Fibroblast of skin of abdomen (primary cell): ENCODE measurements at regions not wholly inside any gene's neighbourhood (a gene's known extent, or its start where the extent isn't known, plus 50 kb on each side); places are given as distances from the start of the nearest gene placed in this dataset.

Source experiments
- DNase-seq: peaks from one replicate; pipeline ENCODE4 v3.0.0-alpha.2; 2013

DNA sequence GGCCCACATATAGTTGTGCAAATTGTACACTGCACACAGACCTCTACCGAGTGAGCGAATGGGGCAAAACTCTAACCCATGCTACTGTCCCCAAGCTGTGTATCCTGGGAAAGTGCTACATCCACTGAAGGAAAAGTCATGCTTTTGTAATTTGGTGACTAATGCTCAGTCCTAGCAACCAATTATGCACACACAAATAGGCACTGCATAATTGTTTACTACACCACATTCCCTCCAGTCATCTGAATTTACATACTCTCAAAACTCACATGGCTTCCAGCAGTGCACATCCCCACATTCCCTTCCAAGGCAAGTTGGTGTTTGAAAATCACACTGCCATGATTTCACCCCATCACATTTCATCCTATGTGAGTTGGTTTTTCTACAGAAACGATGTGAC, 125.9 kb upstream of the OSMR start:
- peak; percentile 73 for DNase-seq

- DNase-seq: no peak
These were observed 125.1 kb upstream of the OSMR start for GRCh38 chr5:38720554-38721361.

GRCh38 chr5:38722918-38723317, 122.9 kb upstream of the OSMR start:
- no peak for DNase-seq

GRCh38 chr5:38723426-38723825, 122.4 kb upstream of the OSMR start:
- DNase-seq: peak; percentile 24

DNA sequence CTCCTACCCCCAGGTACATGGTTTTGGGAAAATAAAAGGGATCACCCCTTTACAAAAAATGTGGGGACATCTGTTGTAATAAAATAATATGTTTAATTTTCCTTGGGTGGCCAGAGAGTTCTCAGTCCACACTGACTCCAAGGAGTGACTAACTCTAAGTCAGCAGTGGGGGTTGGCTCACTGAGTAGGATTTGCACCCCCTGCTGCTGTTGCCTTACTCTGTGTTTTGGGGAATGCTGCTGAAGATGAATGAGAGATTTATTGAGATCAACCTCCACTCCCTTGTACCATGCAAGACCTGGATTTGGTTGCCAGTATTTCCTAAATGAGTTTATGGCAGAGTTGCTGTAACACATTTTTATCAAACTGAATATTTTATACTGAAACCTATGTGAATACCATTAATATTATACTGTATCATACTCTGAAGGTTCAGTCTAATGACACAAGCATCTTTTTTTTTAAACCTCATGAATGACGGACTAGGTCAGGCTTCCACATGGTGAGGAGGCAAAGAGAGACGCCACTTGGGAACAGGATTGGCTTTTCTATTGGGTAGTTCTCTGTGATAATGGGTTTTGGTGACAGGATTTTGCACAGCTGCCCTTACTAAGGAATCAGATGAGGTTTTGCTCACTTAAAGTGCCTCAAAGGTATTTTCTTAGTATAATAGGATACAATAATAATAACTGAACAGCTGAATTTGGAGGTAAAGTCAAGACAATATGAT, 121.3 kb upstream of the OSMR start:
- DNase-seq: peak; percentile 75

DNA sequence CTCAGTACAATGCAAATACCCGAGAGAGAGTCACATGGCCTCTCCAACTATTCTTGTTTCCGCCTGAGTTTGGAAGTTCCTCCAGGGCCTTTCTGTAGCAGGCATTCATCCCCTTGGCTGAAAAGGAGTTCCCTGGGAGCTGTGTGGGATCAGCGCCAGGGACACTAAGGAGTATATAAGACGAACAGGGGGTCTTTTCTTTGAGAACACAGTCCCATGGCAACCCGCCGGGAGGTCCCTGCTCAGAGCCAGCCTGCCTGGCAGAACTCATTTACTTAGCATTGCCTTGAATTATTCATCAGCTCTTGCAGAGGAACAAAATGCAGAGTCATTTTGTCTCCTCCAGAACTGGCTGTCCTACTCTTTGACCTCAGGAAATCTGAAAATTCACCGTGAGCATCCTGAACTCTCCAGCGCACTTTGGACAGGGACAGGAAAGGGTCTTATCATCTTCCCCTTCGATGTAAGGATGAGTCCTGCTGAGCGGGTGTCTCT, 120.4 kb upstream of the OSMR start:
- no peak for DNase-seq

- no peak for DNase-seq
These were observed 119.5 kb upstream of the OSMR start for GRCh38 chr5:38726279-38726678.

DNA sequence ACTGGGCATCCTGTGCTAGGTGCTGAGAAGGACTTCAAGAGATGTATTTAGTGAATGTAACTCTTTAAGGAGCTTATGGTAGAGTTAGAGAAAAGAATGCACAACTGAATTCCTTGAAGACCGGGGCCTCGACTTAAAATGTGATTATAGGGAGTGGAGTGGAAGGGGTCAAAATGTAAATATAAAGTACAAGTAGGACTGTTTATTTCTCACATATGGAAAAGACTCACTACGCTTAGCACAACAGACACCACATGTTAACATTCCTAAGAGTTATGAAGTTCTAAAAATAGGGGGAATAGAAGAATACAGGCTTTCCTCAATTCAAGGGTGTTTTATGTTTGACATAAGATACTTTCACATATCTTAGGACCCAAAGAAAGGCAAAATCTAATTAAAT, 117.8 kb upstream of the OSMR start:
- peak; percentile 12 for DNase-seq

GRCh38 chr5:38731461-38731860, 114.4 kb upstream of the OSMR start:
- no peak for DNase-seq

GRCh38 chr5:38734353-38734752, 111.5 kb upstream of the OSMR start:
- DNase-seq: no peak

GRCh38 chr5:38736089-38736488, 109.7 kb upstream of the OSMR start:
- no peak for DNase-seq

- DNase-seq: no peak
These were observed 107.8 kb upstream of the OSMR start for GRCh38 chr5:38737976-38738375.

DNA sequence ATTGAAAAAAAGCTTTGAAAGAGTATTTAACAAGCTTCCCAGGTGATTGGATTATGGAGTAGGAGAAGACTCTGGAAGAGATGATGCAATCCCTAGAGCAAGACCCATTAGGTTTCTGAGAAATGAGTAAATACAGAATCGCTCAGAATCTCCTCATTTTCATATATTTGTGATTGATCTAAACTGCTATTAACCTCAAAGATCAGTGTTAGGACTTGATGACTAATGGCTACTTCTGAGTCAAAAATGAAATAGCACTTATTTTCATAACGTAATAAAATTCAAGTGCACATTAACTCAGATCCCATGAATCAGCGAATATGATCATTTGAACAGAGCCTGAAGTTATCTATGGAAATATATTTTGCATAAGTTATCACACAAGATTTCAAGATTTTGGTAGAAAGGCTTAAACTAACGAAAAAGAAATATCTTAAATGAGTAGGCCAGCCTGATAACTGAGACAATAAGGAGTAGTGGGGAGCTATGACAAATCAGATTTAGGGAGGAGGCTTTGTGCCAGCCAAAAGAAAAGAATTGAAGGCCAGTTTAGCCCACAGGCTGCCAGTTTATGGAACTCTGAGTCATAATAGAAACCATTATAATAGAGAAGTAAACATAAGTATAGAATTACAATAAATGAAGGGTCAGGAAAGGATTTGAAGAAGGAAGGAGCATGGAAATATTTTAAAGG, 106.7 kb upstream of the OSMR start:
- DNase-seq: no peak

DNA sequence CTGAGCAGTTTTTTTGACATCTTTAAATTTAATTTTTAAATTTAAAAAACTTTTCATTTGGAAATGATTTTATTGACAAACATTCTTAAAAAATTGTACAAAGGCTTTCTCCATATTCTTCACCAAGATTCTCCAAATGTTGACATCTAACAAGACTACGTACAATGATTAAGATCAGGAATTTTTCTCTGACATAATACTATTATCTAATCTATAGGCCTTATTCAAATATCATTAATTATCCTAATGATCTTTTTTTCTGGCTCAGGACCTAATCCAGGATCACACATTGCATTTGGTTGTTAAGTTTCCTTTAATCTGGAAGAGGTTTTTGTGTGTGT, 106.1 kb upstream of the OSMR start:
- DNase-seq: no peak

DNA sequence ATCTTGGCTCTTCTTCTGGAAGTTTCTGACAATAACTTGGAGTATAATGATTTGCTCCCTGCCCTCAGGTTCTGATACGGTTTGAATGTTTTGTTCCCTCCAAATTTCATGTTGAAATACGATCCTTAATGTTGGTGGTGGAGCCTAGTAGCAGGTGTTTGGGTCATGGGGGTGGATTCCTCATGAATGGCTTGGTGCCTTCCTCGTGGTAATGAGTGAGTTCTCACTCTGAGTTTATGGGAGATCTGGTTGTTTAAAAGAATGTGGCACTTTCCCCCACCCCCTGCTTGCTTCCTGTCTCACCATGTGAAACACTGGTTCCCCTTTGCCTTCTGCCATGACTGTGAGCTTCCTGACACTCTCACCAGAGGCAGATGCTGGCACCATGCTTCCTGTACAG, 103.0 kb upstream of the OSMR start:
- no peak for DNase-seq

DNA sequence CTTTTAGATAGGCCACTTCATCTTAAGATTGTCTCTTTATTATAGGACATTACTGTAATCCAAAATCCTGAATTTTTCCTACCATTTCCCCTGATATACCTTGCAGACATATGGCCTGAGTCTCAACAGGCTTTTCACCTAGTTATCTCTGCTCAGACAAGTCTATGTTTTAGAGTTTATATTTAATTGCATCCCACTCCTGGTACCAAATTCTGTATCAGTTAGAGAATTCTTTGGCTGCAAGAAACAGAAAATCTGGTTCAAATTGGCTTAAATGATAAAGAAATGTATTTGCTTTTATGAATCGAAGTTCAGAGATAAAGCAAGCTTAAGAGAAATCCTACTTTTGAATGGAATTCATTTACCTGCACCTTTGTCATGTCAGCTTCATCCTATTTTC, 102.2 kb upstream of the OSMR start:
- no peak for DNase-seq

DNA sequence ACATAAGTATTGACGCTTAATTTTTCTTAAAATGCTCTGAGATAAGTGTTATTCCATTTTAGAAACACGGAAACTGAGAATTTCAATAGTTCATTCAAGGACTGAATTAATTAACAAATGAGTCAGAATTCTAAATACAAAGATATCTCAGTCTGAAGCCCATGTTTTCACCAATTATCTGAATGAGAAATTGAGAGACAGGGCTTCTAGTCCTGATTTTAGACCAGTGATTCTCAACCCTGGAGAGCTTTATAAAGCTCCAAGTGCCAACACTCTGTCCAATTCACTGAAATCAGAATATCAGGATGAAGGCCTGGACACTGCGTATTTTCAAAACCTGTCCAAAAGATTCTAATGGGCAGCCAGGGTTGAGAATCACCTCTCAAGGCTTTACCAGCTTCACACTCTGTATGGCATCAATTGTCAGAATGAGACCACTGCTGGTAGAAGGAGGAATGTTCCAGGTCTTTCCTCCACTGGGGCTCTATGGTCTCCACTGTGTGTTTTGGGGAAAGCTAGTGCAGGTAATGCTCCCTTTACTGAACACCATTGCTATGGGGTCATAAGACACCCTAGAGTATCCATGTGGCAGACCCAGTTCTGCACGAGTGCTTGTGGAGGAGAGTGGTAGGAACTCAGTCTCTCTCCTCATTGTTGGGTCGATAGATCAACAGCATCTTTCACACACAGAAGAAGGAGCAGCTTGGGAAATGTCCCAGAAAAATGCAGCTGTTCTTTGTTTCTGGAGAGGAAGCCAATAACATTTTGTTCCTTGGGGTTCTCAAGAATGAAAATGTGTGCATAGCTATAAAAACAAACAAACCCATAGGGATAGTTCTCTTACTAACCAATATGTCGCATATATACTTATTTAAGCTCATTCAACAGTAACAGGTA, 99.7 kb upstream of the OSMR start:
- no peak for DNase-seq

GRCh38 chr5:38749861-38750260, 96.0 kb upstream of the OSMR start:
- DNase-seq: no peak

DNA sequence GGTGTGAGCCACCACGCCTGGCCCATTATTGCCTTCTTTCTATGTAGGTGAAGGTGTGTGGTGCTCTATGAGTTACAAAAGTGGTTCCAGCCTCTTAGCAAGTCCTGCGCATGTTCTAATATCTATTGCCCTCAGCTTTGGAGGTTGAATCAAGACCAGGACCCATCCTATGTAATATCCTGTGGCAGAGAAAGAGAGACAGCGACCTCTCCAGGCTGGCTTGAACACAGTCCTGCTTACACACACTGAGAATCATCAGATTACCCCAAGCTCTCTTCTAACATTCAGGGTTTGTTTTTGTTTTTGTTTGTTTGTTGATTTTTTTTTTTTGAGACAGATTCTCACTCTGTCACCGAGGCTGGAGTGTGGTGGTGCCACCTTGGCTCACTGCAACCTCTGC, 94.7 kb upstream of the OSMR start:
- DNase-seq: no peak

- DNase-seq: no peak
These were observed 93.7 kb upstream of the OSMR start for GRCh38 chr5:38752012-38752536.

- peak; percentile 22 for DNase-seq
These were observed 93.2 kb upstream of the OSMR start for GRCh38 chr5:38752622-38753021.

DNA sequence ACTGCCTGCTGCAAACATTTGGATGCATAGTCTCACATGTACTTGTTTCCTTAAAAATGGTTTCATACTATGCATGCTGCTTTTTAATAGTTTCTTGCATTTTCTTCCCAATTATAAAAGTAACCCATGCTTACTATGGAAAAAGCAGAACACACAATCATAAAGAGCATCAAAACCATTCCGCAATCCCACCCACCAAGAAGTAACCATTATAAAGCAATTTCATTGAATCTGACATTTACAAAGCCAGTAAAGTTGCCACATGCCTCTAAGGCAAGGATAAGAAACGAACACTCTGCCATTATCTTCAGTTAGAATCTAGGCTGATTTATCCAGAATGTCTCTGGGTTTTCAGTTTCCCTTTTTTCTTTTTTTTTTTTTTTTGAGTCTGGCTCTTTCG, 92.7 kb upstream of the OSMR start:
- DNase-seq: no peak
